Lower leg skin (tissue), 4 donors: ENCODE measurements at regions not wholly inside any gene's neighbourhood (a gene's known extent, or its start where the extent isn't known, plus 50 kb on each side); places are given as distances from the start of the nearest gene placed in this dataset.

Source experiments
- DNase-seq, 2 donors: peaks; one replicate each; pipeline ENCODE4 v3.0.0-alpha.2; 2019; ENCODE audit warnings: low spot score in 2 of 2
- H3K4me3 ChIP-seq: fragments of 200-600 bp; sonication (generic); 2 replicates; pipeline ENCODE4 v1.5.1; 2017; ENCODE audit warnings: mild to moderate bottlenecking, low read depth; ENCODE audit not compliant: poor library complexity, severe bottlenecking
- CTCF ChIP-seq, 3 donors: fragments of 450-650 bp; IDR thresholded peaks; one replicate each; pipeline ENCODE4 v1.5.1; 2016; ENCODE audit warnings: antibody characterized with exemption in 3 of 3, mild to moderate bottlenecking in 3 of 3, moderate library complexity in 2 of 3
- POLR2A ChIP-seq, 2 donors: fragments of 450-650 bp; IDR thresholded peaks; one replicate each; pipeline ENCODE4 v1.6.1; 2016 to 2017; ENCODE audit warnings: antibody characterized with exemption in 2 of 2, mild to moderate bottlenecking in 1 of 2, moderate library complexity in 1 of 2
- WGBS, 2 donors: methylation state at CpG; one replicate each; pipeline ENCODE4 v1.1.5; 2018; 5-methylcytosine and 5-hydroxymethylcytosine counted together
- intact Hi-C: fragments of 100-400 bp; cut with DNase I; formaldehyde crosslinking; loops from one replicate; pipeline ENCODE4 v1.15.0; 2023; ENCODE audit warnings: low total_unique reads

- intact Hi-C loops: no loop called here
- no peak for DNase-seq
- no peak for TF ChIP-seq POLR2A (IDR thresholded peaks at IDR 0.05)
- TF ChIP-seq CTCF (IDR thresholded peaks at IDR 0.05): no peak
- 95 to 98% methylated on average over 13 to 15 of the region's 15 CpGs for WGBS, 2 donors
- no peak overlapping the region for H3K4me3 ChIP-seq
Measured at GRCh38 chr16:88323546-88324330, 59.0 kb upstream of the ZNF469 start.

- intact Hi-C loops: no loop called here
- H3K4me3 ChIP-seq: no peak overlapping the region
- TF ChIP-seq CTCF (IDR thresholded peaks at IDR 0.05) (no peak), POLR2A (IDR thresholded peaks at IDR 0.05) (no peak)
- DNase-seq: no peak
- 85 to 95% methylated on average over 4 to 9 of the region's 15 CpGs for WGBS, 2 donors
Measured at GRCh38 chr16:88325087-88325750, 57.5 kb upstream of the ZNF469 start.

- TF ChIP-seq CTCF (IDR thresholded peaks at IDR 0.05) (no peak), POLR2A (IDR thresholded peaks at IDR 0.05) (no peak)
- no peak overlapping the region for H3K4me3 ChIP-seq
- no peak for DNase-seq
- WGBS, 2 donors: 88 to 93% methylated on average over 3 of the region's 3 CpGs
- intact Hi-C loops: no loop called here
Measured at GRCh38 chr16:88325976-88326375, 56.8 kb upstream of the ZNF469 start.

- no peak for DNase-seq
- no peak overlapping the region for H3K4me3 ChIP-seq
- intact Hi-C loops: no loop called here
- WGBS, 2 donors: 92 to 95% methylated on average over 27 to 28 of the region's 28 CpGs
- TF ChIP-seq CTCF (IDR thresholded peaks at IDR 0.05): no peak
- no peak for TF ChIP-seq POLR2A (IDR thresholded peaks at IDR 0.05)
Measured at GRCh38 chr16:88326611-88327485, 55.9 kb upstream of the ZNF469 start.

GRCh38 chr16:88327561-88328312, 55.0 kb upstream of the ZNF469 start:
- TF ChIP-seq POLR2A (IDR thresholded peaks at IDR 0.05) (no peak), CTCF (IDR thresholded peaks at IDR 0.05) (no peak)
- 60 to 74% methylated on average over 31 to 34 of the region's 36 CpGs for WGBS, 2 donors
- H3K4me3 ChIP-seq: no peak overlapping the region
- no peak for DNase-seq
- intact Hi-C loops: no loop called here
